Progenitor cell of endocrine pancreas (in vitro differentiated cells): ENCODE measurements at regions not wholly inside any gene's neighbourhood (a gene's known extent, or its start where the extent isn't known, plus 50 kb on each side); places are given as distances from the start of the nearest gene placed in this dataset.
"Not testable (repeated sequence)": the region's sequence is repeated elsewhere in the genome, so short reads cannot be mapped to it uniquely, and the experiment has no call there.

ENCODE experiments used
- DNase-seq: peaks from one replicate; pipeline ENCODE4 v3.0.0; 2021; ENCODE audit warnings: low spot score; ENCODE audit not compliant: unreplicated experiment
- H3K27ac Mint-ChIP-seq: 2 replicates; pipeline ENCODE4 v1.8.0; 2021; ENCODE audit warnings: mild to moderate bottlenecking, moderate library complexity, mixed read lengths
- H3K27me3 Mint-ChIP-seq: 2 replicates; pipeline ENCODE4 v1.8.0; 2021; ENCODE audit warnings: mixed read lengths
- H3K36me3 Mint-ChIP-seq: 2 replicates; pipeline ENCODE4 v1.8.0; 2022; ENCODE audit warnings: mixed read lengths; ENCODE audit not compliant: insufficient read depth
- H3K4me1 Mint-ChIP-seq: 2 replicates; pipeline ENCODE4 v1.8.0; 2021; ENCODE audit warnings: low read depth, mixed read lengths
- H3K4me3 Mint-ChIP-seq: 2 replicates; pipeline ENCODE4 v1.8.0; 2021; ENCODE audit warnings: low read depth, mild to moderate bottlenecking, moderate library complexity, mixed read lengths
- H3K9me3 Mint-ChIP-seq: 2 replicates; pipeline ENCODE4 v1.8.0; 2021; ENCODE audit warnings: low read depth, mixed read lengths
- TF ChIP-seq, protein P1 (sequence below): fragments of 200-600 bp; sonication (generic); IDR thresholded peaks from one replicate; pipeline ENCODE4 v1.5.0; 2021; ENCODE audit warnings: antibody characterized with exemption, mild to moderate bottlenecking; ENCODE audit not compliant: unreplicated experiment

DNA sequence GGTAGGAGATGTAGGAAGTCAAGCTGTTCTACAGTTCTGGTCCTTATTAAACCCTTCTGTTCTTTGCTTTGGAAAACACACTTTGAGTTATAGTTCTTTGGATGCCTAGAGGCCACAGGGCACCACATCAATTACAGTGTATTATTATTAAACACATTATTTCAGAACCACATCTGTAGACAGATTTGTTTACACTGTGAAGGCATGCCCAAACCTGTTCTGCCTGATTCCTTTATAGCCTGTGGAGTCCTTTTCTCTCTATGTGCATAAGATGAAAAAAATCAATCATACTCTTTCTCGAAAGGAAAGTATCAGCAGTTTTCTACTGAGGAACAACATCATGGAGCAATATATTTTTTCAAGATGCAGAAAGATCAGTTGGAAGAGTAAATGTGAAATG is 371.3 kb upstream of the INTU start:
- DNase-seq: no peak
- H3K4me1 Mint-ChIP-seq: peaks cover 7% of the 10 kb centered on the region
- no peak overlapping the region for H3K4me3 Mint-ChIP-seq
- peaks cover 8% of the 10 kb centered on the region for H3K9me3 Mint-ChIP-seq
- TF ChIP-seq, protein P1, sequence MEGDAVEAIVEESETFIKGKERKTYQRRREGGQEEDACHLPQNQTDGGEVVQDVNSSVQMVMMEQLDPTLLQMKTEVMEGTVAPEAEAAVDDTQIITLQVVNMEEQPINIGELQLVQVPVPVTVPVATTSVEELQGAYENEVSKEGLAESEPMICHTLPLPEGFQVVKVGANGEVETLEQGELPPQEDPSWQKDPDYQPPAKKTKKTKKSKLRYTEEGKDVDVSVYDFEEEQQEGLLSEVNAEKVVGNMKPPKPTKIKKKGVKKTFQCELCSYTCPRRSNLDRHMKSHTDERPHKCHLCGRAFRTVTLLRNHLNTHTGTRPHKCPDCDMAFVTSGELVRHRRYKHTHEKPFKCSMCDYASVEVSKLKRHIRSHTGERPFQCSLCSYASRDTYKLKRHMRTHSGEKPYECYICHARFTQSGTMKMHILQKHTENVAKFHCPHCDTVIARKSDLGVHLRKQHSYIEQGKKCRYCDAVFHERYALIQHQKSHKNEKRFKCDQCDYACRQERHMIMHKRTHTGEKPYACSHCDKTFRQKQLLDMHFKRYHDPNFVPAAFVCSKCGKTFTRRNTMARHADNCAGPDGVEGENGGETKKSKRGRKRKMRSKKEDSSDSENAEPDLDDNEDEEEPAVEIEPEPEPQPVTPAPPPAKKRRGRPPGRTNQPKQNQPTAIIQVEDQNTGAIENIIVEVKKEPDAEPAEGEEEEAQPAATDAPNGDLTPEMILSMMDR: no peak
- no peaks in the 10 kb centered on the region for H3K27me3 Mint-ChIP-seq
- no peaks in the 10 kb centered on the region for H3K36me3 Mint-ChIP-seq
- H3K27ac Mint-ChIP-seq: no peak overlapping the region

DNA sequence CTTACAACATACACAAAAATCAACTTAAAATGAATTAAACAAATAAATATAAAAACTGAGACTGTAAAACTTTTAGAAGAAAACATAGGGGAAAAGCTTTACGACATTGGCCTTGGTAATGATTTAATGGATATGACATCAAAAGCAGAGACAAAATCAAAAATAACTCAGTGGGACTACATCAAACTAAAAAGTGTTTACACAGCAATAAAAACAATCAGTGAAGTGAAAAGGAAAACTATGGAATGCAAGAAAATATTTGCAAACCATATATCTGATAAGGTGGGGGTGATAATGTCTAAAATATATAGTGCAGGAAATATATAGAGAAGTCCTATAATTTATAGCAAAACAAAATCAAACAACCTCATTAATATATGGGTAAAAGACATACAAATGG is 364.4 kb upstream of the INTU start:
- H3K27ac Mint-ChIP-seq: no peak overlapping the region
- H3K36me3 Mint-ChIP-seq: no peaks in the 10 kb centered on the region
- TF ChIP-seq, protein P1: no peak
- no peak for DNase-seq
- peaks cover 26% of the 10 kb centered on the region for H3K9me3 Mint-ChIP-seq
- H3K4me1 Mint-ChIP-seq: no peaks in the 10 kb centered on the region
- no peaks in the 10 kb centered on the region for H3K27me3 Mint-ChIP-seq
- no peak overlapping the region for H3K4me3 Mint-ChIP-seq

DNA sequence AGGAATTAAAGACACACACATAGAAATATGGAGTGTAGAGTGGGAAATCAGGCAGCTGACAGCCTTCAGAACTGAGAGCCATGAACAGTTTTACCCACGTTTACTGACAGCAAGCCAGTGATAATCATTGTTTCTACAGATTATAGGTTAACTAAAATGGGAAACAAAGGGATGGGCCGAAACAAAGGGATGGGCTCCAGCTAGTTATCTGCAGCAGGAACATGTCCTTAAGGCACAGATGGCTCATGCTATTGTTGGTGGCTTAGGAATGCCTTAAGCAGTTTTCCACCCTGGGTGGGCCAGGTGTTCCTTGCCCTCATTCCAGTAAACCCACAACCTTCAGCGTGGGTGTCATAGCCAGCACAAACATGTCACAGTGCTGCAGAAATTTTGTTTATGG is 355.7 kb upstream of the INTU start:
- H3K27me3 Mint-ChIP-seq, H3K4me1 Mint-ChIP-seq, H3K4me3 Mint-ChIP-seq, H3K36me3 Mint-ChIP-seq, H3K27ac Mint-ChIP-seq, DNase-seq: not testable (repeated sequence)
- peaks cover 27% of the 10 kb centered on the region for H3K9me3 Mint-ChIP-seq

DNA sequence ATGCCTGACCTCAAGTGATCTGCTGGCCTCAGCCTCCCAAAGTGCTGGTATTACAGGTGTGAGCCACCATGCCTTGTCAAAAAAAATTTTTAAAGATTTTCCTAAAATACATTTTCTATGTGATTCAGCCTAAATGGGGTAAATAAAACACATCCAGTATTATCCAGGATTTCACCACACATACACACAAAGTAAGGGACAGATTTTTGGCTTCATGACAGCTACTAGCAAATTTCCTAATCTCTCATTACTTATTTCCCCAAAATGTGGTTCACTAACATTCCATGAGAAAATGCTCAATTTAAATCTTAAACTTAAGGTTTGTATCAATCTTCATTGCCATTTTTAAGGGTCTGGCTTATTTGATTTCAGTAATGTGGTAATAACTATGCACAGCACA is 348.5 kb upstream of the INTU start:
- TF ChIP-seq, protein P1: no peak
- DNase-seq: no peak
- Mint-ChIP-seq H3K27me3 (no peaks in the 10 kb centered on the region), H3K36me3 (no peaks in the 10 kb centered on the region), H3K27ac (no peak overlapping the region), H3K9me3 (no peaks in the 10 kb centered on the region), H3K4me3 (no peak overlapping the region), H3K4me1 (no peaks in the 10 kb centered on the region)

DNA sequence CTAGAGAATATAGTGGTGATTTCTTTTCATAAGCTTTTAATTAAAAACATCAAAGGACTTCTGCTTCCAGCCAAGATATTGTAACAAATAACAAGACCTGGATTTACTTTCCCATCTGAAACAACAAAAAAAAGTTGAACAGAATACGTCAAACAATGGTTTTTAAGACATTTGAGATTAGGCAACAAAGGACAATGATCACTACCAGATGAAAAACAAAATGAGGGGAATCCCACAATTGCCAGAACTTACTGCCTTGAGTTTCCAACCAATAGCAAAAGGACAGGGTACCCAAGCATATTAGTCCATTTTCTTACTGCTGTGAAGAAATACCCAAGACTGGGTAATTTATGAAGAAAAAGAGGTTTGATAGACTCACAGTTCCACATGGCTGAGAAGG is 341.4 kb upstream of the INTU start:
- H3K4me1 Mint-ChIP-seq: no peaks in the 10 kb centered on the region
- H3K27ac Mint-ChIP-seq: no peak overlapping the region
- no peak overlapping the region for H3K4me3 Mint-ChIP-seq
- TF ChIP-seq, protein P1: no peak
- no peaks in the 10 kb centered on the region for H3K27me3 Mint-ChIP-seq
- no peaks in the 10 kb centered on the region for H3K36me3 Mint-ChIP-seq
- peaks cover 5% of the 10 kb centered on the region for H3K9me3 Mint-ChIP-seq
- DNase-seq: no peak

DNA sequence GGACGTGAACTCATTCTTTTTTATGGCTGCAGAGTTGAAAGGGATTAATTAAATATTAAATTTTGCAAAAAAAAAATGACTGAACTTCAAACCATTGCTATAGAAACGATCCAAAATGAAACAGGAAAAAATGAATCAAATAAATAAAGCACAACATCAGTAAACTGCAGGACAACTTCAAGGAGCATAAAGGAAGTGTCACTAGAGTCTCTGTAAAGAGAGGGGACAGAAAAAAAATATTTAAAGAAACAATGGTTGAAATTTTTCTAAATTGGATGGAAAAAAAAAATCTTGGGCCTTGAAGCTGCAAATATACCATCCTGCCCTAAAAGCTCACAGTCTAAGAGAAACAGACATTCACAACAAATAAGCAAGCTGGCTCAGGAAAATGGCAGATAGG is 339.3 kb upstream of the INTU start:
- Mint-ChIP-seq H3K9me3 (peaks cover 18% of the 10 kb centered on the region), H3K36me3 (no peaks in the 10 kb centered on the region), H3K27ac (no peak overlapping the region), H3K27me3 (no peaks in the 10 kb centered on the region), H3K4me1 (no peaks in the 10 kb centered on the region), H3K4me3 (no peak overlapping the region)
- TF ChIP-seq, protein P1: no peak
- DNase-seq: no peak
